H1 (cell line): ENCODE measurements at regions not wholly inside any gene's neighbourhood (a gene's known extent, or its start where the extent isn't known, plus 50 kb on each side); places are given as distances from the start of the nearest gene placed in this dataset.

Experiments
- GTF2F1 ChIP-seq: IDR thresholded peaks from 2 replicates; pipeline ENCODE4 v1.6.1; 2012; ENCODE audit warnings: low read depth, low read length, improper control_type of control experiment, borderline replicate concordance
- KDM5A ChIP-seq: fragments of 200-600 bp; IDR thresholded peaks from 2 replicates; pipeline ENCODE4 v1.7.1; 2012; ENCODE audit warnings: mild to moderate bottlenecking, low read length, inconsistent platforms, mixed read lengths
- PHF8 ChIP-seq: fragments of 200-600 bp; sonication (generic); conservative IDR thresholded peaks from 2 replicates; pipeline ENCODE4 v1.7.1; 2012; ENCODE audit warnings: low read depth, mild to moderate bottlenecking, inconsistent platforms, low read length, moderate library complexity
- TCF12 ChIP-seq: IDR thresholded peaks from 2 replicates; pipeline ENCODE4 v1.6.1; 2011; ENCODE audit warnings: low read depth, mild to moderate bottlenecking, low read length

DNA sequence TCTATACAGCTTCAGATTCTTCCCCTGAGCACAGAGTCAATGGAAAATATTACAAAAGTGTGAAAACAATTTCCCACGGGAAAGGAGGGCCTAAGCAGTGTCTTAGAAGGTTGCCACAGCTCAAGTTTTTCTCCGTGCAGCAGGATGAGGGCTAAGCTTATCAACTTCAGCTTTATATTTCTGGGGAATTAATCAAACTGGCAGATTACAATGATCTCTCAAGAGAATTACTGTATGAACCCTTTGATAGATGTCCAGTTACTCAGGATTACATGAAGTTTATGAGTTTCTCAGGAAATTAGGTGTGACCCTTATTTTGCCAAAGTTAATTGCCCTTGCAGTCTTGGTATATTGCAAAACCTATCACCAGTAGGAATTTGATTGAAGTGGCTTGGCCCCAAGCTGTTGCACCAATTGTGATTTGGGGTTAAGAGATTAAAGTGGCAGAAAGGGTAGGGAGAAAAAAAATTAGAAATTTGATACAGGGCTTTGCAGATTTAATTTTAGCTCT is 298.4 kb downstream of the MAP2K6 start (continued):
- TF ChIP-seq KDM5A (no peak), GTF2F1 (no peak), PHF8 (no peak), TCF12 (no peak)
